ENCODE measurements at regions not wholly inside any gene's neighbourhood (a gene's known extent, or its start where the extent isn't known, plus 50 kb on each side); places are given as distances from the start of the nearest gene placed in this dataset.

GRCh38 chr16:65832679-65833078, 533.8 kb upstream of the CDH5 start:
- DNase-seq (ENCODE audit: low read depth in 6 of 9, low spot score in 9 of 9): no peak
- H3K9me3 ChIP-seq (ENCODE audit: control insufficient read depth in 2 of 2, insufficient read depth in 1 of 2, low read length in 1 of 2): no peaks in the 10 kb centered on the region
- WGBS: 92% methylated on average over 1 of the region's 1 CpG

GRCh38 chr16:65831903-65832666, 534.4 kb upstream of the CDH5 start:
- H3K4me1 ChIP-seq (ENCODE audit: control insufficient read depth in 2 of 2, insufficient read depth in 2 of 2, low read length in 2 of 2): no peaks in the 10 kb centered on the region
- no peaks in the 10 kb centered on the region for H3K9me3 ChIP-seq (ENCODE audit: control insufficient read depth in 2 of 2, insufficient read depth in 1 of 2, low read length in 1 of 2)
- no peaks in the 10 kb centered on the region for H3K27me3 ChIP-seq (ENCODE audit: control insufficient read depth in 2 of 2, insufficient read depth in 1 of 2, low read length in 1 of 2)
- no peaks in the 10 kb centered on the region for H3K36me3 ChIP-seq (ENCODE audit: control insufficient read depth in 2 of 2, insufficient read depth in 2 of 2, low read length in 1 of 2)
- H3K4me3 ChIP-seq (ENCODE audit: low read length in 2 of 2): no peak overlapping the region
- no peak overlapping the region for H3K27ac ChIP-seq (ENCODE audit: low read depth in 1 of 2, low read length in 1 of 2)
- 94% methylated on average over 4 of the region's 4 CpGs for WGBS
- DNase-seq (ENCODE audit: low read depth in 6 of 9, low spot score in 9 of 9): no peak

More at GRCh38 chr16:65832679-65833078, 533.8 kb upstream of the CDH5 start:
- Histone ChIP-seq H3K36me3 (ENCODE audit: control insufficient read depth in 2 of 2, insufficient read depth in 2 of 2, low read length in 1 of 2) (no peaks in the 10 kb centered on the region), H3K4me3 (ENCODE audit: low read length in 2 of 2) (no peak overlapping the region), H3K4me1 (ENCODE audit: control insufficient read depth in 2 of 2, insufficient read depth in 2 of 2, low read length in 2 of 2) (no peaks in the 10 kb centered on the region), H3K27me3 (ENCODE audit: control insufficient read depth in 2 of 2, insufficient read depth in 1 of 2, low read length in 1 of 2) (no peaks in the 10 kb centered on the region), H3K27ac (ENCODE audit: low read depth in 1 of 2, low read length in 1 of 2) (no peak overlapping the region)

- 86% methylated on average over 4 of the region's 4 CpGs for WGBS
- H3K27me3 ChIP-seq (ENCODE audit: control insufficient read depth in 2 of 2, insufficient read depth in 1 of 2, low read length in 1 of 2): no peaks in the 10 kb centered on the region
- H3K4me3 ChIP-seq (ENCODE audit: low read length in 2 of 2): no peak overlapping the region
- DNase-seq (ENCODE audit: low read depth in 6 of 9, low spot score in 9 of 9): no peak
- H3K9me3 ChIP-seq (ENCODE audit: control insufficient read depth in 2 of 2, insufficient read depth in 1 of 2, low read length in 1 of 2): no peaks in the 10 kb centered on the region
- no peaks in the 10 kb centered on the region for H3K4me1 ChIP-seq (ENCODE audit: control insufficient read depth in 2 of 2, insufficient read depth in 2 of 2, low read length in 2 of 2)
- no peak overlapping the region for H3K27ac ChIP-seq (ENCODE audit: low read depth in 1 of 2, low read length in 1 of 2)
- H3K36me3 ChIP-seq (ENCODE audit: control insufficient read depth in 2 of 2, insufficient read depth in 2 of 2, low read length in 1 of 2): no peaks in the 10 kb centered on the region
These were observed 537.4 kb upstream of the CDH5 start for GRCh38 chr16:65829076-65829475.

- Histone ChIP-seq H3K9me3 (ENCODE audit: control insufficient read depth in 2 of 2, insufficient read depth in 1 of 2, low read length in 1 of 2) (no peaks in the 10 kb centered on the region), H3K4me1 (ENCODE audit: control insufficient read depth in 2 of 2, insufficient read depth in 2 of 2, low read length in 2 of 2) (no peaks in the 10 kb centered on the region), H3K27ac (ENCODE audit: low read depth in 1 of 2, low read length in 1 of 2) (no peak overlapping the region), H3K36me3 (ENCODE audit: control insufficient read depth in 2 of 2, insufficient read depth in 2 of 2, low read length in 1 of 2) (no peaks in the 10 kb centered on the region), H3K27me3 (ENCODE audit: control insufficient read depth in 2 of 2, insufficient read depth in 1 of 2, low read length in 1 of 2) (no peaks in the 10 kb centered on the region), H3K4me3 (ENCODE audit: low read length in 2 of 2) (no peak overlapping the region)
- WGBS: 76% methylated on average over 2 of the region's 2 CpGs
- no peak for DNase-seq (ENCODE audit: low read depth in 6 of 9, low spot score in 9 of 9)
These were observed 538.2 kb upstream of the CDH5 start for GRCh38 chr16:65828296-65828695.

- no peak overlapping the region for H3K27ac ChIP-seq (ENCODE audit: low read depth in 1 of 2, low read length in 1 of 2)
- no peak overlapping the region for H3K4me3 ChIP-seq (ENCODE audit: low read length in 2 of 2)
- DNase-seq (ENCODE audit: low read depth in 6 of 9, low spot score in 9 of 9): no peak
- H3K9me3 ChIP-seq (ENCODE audit: control insufficient read depth in 2 of 2, insufficient read depth in 1 of 2, low read length in 1 of 2): no peaks in the 10 kb centered on the region
- no peaks in the 10 kb centered on the region for H3K36me3 ChIP-seq (ENCODE audit: control insufficient read depth in 2 of 2, insufficient read depth in 2 of 2, low read length in 1 of 2)
- no peaks in the 10 kb centered on the region for H3K4me1 ChIP-seq (ENCODE audit: control insufficient read depth in 2 of 2, insufficient read depth in 2 of 2, low read length in 2 of 2)
- 96% methylated on average over 2 of the region's 2 CpGs for WGBS
- H3K27me3 ChIP-seq (ENCODE audit: control insufficient read depth in 2 of 2, insufficient read depth in 1 of 2, low read length in 1 of 2): no peaks in the 10 kb centered on the region
These were observed 539.3 kb upstream of the CDH5 start for GRCh38 chr16:65827231-65827630.

GRCh38 chr16:65825191-65825856, 541.2 kb upstream of the CDH5 start:
- WGBS: 69% methylated on average over 8 of the region's 8 CpGs
- DNase-seq (ENCODE audit: low read depth in 6 of 9, low spot score in 9 of 9): no peak
- H3K36me3 ChIP-seq (ENCODE audit: control insufficient read depth in 2 of 2, insufficient read depth in 2 of 2, low read length in 1 of 2): no peaks in the 10 kb centered on the region
- no peaks in the 10 kb centered on the region for H3K9me3 ChIP-seq (ENCODE audit: control insufficient read depth in 2 of 2, insufficient read depth in 1 of 2, low read length in 1 of 2)
- no peak overlapping the region for H3K27ac ChIP-seq (ENCODE audit: low read depth in 1 of 2, low read length in 1 of 2)
- no peaks in the 10 kb centered on the region for H3K27me3 ChIP-seq (ENCODE audit: control insufficient read depth in 2 of 2, insufficient read depth in 1 of 2, low read length in 1 of 2)
- no peak overlapping the region for H3K4me3 ChIP-seq (ENCODE audit: low read length in 2 of 2)
- no peaks in the 10 kb centered on the region for H3K4me1 ChIP-seq (ENCODE audit: control insufficient read depth in 2 of 2, insufficient read depth in 2 of 2, low read length in 2 of 2)

GRCh38 chr16:65822148-65822547, 544.3 kb upstream of the CDH5 start:
- Histone ChIP-seq H3K27me3 (ENCODE audit: control insufficient read depth in 2 of 2, insufficient read depth in 1 of 2, low read length in 1 of 2) (no peaks in the 10 kb centered on the region), H3K9me3 (ENCODE audit: control insufficient read depth in 2 of 2, insufficient read depth in 1 of 2, low read length in 1 of 2) (no peaks in the 10 kb centered on the region), H3K4me1 (ENCODE audit: control insufficient read depth in 2 of 2, insufficient read depth in 2 of 2, low read length in 2 of 2) (no peaks in the 10 kb centered on the region), H3K4me3 (ENCODE audit: low read length in 2 of 2) (no peak overlapping the region), H3K36me3 (ENCODE audit: control insufficient read depth in 2 of 2, insufficient read depth in 2 of 2, low read length in 1 of 2) (no peaks in the 10 kb centered on the region), H3K27ac (ENCODE audit: low read depth in 1 of 2, low read length in 1 of 2) (no peak overlapping the region)
- 96% methylated on average over 2 of the region's 2 CpGs for WGBS
- DNase-seq (ENCODE audit: low read depth in 6 of 9, low spot score in 9 of 9): no peak

- H3K9me3 ChIP-seq (ENCODE audit: control insufficient read depth in 2 of 2, insufficient read depth in 1 of 2, low read length in 1 of 2): no peaks in the 10 kb centered on the region
- no peaks in the 10 kb centered on the region for H3K27me3 ChIP-seq (ENCODE audit: control insufficient read depth in 2 of 2, insufficient read depth in 1 of 2, low read length in 1 of 2)
- H3K4me3 ChIP-seq (ENCODE audit: low read length in 2 of 2): no peak overlapping the region
- no peaks in the 10 kb centered on the region for H3K4me1 ChIP-seq (ENCODE audit: control insufficient read depth in 2 of 2, insufficient read depth in 2 of 2, low read length in 2 of 2)
- no peaks in the 10 kb centered on the region for H3K36me3 ChIP-seq (ENCODE audit: control insufficient read depth in 2 of 2, insufficient read depth in 2 of 2, low read length in 1 of 2)
- no peak overlapping the region for H3K27ac ChIP-seq (ENCODE audit: low read depth in 1 of 2, low read length in 1 of 2)
- 88% methylated on average over 4 of the region's 4 CpGs for WGBS
- DNase-seq (ENCODE audit: low read depth in 6 of 9, low spot score in 9 of 9): no peak
These were observed 547.2 kb upstream of the CDH5 start for GRCh38 chr16:65819136-65819898.

GRCh38 chr16:65817799-65818198, 548.7 kb upstream of the CDH5 start:
- Histone ChIP-seq H3K4me1 (ENCODE audit: control insufficient read depth in 2 of 2, insufficient read depth in 2 of 2, low read length in 2 of 2) (no peaks in the 10 kb centered on the region), H3K9me3 (ENCODE audit: control insufficient read depth in 2 of 2, insufficient read depth in 1 of 2, low read length in 1 of 2) (no peaks in the 10 kb centered on the region), H3K4me3 (ENCODE audit: low read length in 2 of 2) (no peak overlapping the region), H3K36me3 (ENCODE audit: control insufficient read depth in 2 of 2, insufficient read depth in 2 of 2, low read length in 1 of 2) (no peaks in the 10 kb centered on the region), H3K27me3 (ENCODE audit: control insufficient read depth in 2 of 2, insufficient read depth in 1 of 2, low read length in 1 of 2) (no peaks in the 10 kb centered on the region), H3K27ac (ENCODE audit: low read depth in 1 of 2, low read length in 1 of 2) (no peak overlapping the region)
- no peak for DNase-seq (ENCODE audit: low read depth in 6 of 9, low spot score in 9 of 9)
- 99% methylated on average over 2 of the region's 2 CpGs for WGBS
